ENCODE measurements at regions not wholly inside any gene's neighbourhood (a gene's known extent, or its start where the extent isn't known, plus 50 kb on each side); places are given as distances from the start of the nearest gene placed in this dataset.

GRCh38 chrX:109134777-109135176, 347.1 kb downstream of the GUCY2F start:
- TF ChIP-seq, protein P1, sequence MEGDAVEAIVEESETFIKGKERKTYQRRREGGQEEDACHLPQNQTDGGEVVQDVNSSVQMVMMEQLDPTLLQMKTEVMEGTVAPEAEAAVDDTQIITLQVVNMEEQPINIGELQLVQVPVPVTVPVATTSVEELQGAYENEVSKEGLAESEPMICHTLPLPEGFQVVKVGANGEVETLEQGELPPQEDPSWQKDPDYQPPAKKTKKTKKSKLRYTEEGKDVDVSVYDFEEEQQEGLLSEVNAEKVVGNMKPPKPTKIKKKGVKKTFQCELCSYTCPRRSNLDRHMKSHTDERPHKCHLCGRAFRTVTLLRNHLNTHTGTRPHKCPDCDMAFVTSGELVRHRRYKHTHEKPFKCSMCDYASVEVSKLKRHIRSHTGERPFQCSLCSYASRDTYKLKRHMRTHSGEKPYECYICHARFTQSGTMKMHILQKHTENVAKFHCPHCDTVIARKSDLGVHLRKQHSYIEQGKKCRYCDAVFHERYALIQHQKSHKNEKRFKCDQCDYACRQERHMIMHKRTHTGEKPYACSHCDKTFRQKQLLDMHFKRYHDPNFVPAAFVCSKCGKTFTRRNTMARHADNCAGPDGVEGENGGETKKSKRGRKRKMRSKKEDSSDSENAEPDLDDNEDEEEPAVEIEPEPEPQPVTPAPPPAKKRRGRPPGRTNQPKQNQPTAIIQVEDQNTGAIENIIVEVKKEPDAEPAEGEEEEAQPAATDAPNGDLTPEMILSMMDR (conservative IDR thresholded peaks at IDR 0.05 in 1 of 2, IDR thresholded peaks at IDR 0.05 in 1 of 2; ENCODE audit: low read depth in 1 of 2, low read length in 2 of 2), result no peak
- TF ChIP-seq EZH2 (IDR thresholded peaks at IDR 0.05; ENCODE audit: low read length, missing control alignments), result no peak
